DND-41 (cell line): ENCODE measurements at regions not wholly inside any gene's neighbourhood (a gene's known extent, or its start where the extent isn't known, plus 50 kb on each side); places are given as distances from the start of the nearest gene placed in this dataset.

Source experiments
- ATAC-seq: fragments of 200-7000 bp; cut with Tn5 transposase; 3 replicates; pipeline ENCODE4 v1.9.1; 2021; ENCODE audit warnings: low read depth; ENCODE audit not compliant: insufficient read depth
- DNase-seq: peaks from one replicate; pipeline ENCODE4 v3.0.0-alpha.2; 2020
- H2AFZ ChIP-seq: 2 replicates; pipeline ENCODE4 v1.6.0; 2012; ENCODE audit warnings: low read depth, low read length
- H3K27ac ChIP-seq: 2 replicates; pipeline ENCODE4 v1.5.1; 2012; ENCODE audit warnings: low read length, inconsistent platforms
- H3K27me3 ChIP-seq: fragments of 200-600 bp; sonication (generic); 2 replicates; pipeline ENCODE4 v1.6.0; 2012; ENCODE audit warnings: low read length, mild to moderate bottlenecking, inconsistent platforms; ENCODE audit not compliant: insufficient read depth, poor library complexity
- H3K36me3 ChIP-seq: 2 replicates; pipeline ENCODE4 v1.5.1; 2012; ENCODE audit warnings: low read length, inconsistent platforms; ENCODE audit not compliant: insufficient read depth
- H3K4me1 ChIP-seq: 2 replicates; pipeline ENCODE4 v1.5.1; 2012; ENCODE audit warnings: mild to moderate bottlenecking, low read length; ENCODE audit not compliant: insufficient read depth
- H3K4me2 ChIP-seq: 2 replicates; pipeline ENCODE4 v1.6.0; 2012; ENCODE audit warnings: mild to moderate bottlenecking, moderate library complexity, low read length, inconsistent platforms; ENCODE audit not compliant: insufficient read depth
- H3K4me3 ChIP-seq, 2 experiments: fragments of 200-600 bp in 1 of 2; shearing (Covaris generic) in 1 of 2; 2 replicates each; pipeline ENCODE4 v1.5.1; 2012 to 2016; ENCODE audit warnings: inconsistent platforms in 2 of 2, low read length in 2 of 2, mild to moderate bottlenecking in 2 of 2, low read depth in 1 of 2, moderate library complexity in 1 of 2
- H3K79me2 ChIP-seq: 2 replicates; pipeline ENCODE4 v1.6.0; 2012; ENCODE audit warnings: low read length, inconsistent platforms; ENCODE audit not compliant: insufficient read depth
- H3K9ac ChIP-seq: 2 replicates; pipeline ENCODE4 v1.6.0; 2012; ENCODE audit warnings: low read depth, mild to moderate bottlenecking, inconsistent platforms, low read length, moderate library complexity
- H3K9me3 ChIP-seq: 2 replicates; pipeline ENCODE4 v1.5.1; 2012; ENCODE audit warnings: low read length, moderate library complexity, mild to moderate bottlenecking, inconsistent platforms; ENCODE audit not compliant: insufficient read depth, severe bottlenecking
- H4K20me1 ChIP-seq: 2 replicates; pipeline ENCODE4 v1.6.0; 2012; ENCODE audit warnings: low read length; ENCODE audit not compliant: insufficient read depth
- EZH2 ChIP-seq: IDR thresholded peaks from 3 replicates; pipeline ENCODE4 v1.6.1; 2012; ENCODE audit warnings: borderline replicate concordance, low read depth, mild to moderate bottlenecking, moderate library complexity, low read length, inconsistent platforms; ENCODE audit not compliant: severe bottlenecking
- TF ChIP-seq, protein P1 (sequence below): IDR thresholded peaks from 2 replicates; pipeline ENCODE4 v1.5.1; 2012; ENCODE audit warnings: borderline replicate concordance, low read length, moderate library complexity, mild to moderate bottlenecking; ENCODE audit not compliant: poor library complexity, severe bottlenecking; ENCODE audit errors: extremely low read depth

DNA sequence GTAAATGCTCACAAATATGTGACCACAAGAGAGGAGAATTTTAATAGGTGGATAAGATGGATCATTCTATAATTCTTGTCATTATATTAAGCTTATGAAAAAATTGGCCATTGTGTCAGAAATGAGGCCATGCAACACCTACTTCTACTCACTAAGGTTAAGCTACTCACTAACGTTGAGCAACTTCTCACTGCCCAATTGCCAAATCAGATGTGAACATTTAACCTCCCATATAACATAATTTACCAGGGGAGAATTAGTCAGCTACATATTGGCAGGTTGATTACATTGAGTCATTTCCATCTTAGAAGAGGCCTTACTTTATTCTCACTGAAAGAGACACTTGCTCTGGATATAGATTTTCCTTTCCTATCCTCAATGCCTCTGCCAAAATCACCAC lies 211.2 kb upstream of the DGKB start:
- no peak overlapping the region for H3K4me3 ChIP-seq
- peaks cover 4% of the 10 kb centered on the region for H3K9me3 ChIP-seq
- no peak overlapping the region for H2AFZ ChIP-seq
- no peaks in the 10 kb centered on the region for H3K36me3 ChIP-seq
- ATAC-seq (no peak), DNase-seq (no peak)
- no peak overlapping the region for H3K4me2 ChIP-seq
- no peak overlapping the region for H3K9ac ChIP-seq
- TF ChIP-seq EZH2 = no peak
- TF ChIP-seq, protein P1, sequence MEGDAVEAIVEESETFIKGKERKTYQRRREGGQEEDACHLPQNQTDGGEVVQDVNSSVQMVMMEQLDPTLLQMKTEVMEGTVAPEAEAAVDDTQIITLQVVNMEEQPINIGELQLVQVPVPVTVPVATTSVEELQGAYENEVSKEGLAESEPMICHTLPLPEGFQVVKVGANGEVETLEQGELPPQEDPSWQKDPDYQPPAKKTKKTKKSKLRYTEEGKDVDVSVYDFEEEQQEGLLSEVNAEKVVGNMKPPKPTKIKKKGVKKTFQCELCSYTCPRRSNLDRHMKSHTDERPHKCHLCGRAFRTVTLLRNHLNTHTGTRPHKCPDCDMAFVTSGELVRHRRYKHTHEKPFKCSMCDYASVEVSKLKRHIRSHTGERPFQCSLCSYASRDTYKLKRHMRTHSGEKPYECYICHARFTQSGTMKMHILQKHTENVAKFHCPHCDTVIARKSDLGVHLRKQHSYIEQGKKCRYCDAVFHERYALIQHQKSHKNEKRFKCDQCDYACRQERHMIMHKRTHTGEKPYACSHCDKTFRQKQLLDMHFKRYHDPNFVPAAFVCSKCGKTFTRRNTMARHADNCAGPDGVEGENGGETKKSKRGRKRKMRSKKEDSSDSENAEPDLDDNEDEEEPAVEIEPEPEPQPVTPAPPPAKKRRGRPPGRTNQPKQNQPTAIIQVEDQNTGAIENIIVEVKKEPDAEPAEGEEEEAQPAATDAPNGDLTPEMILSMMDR = no peak
- H3K4me1 ChIP-seq = no peaks in the 10 kb centered on the region
- H3K27me3 ChIP-seq = no peaks in the 10 kb centered on the region
- H3K27ac ChIP-seq = no peak overlapping the region
- no peaks in the 10 kb centered on the region for H4K20me1 ChIP-seq
- H3K79me2 ChIP-seq = no peaks in the 10 kb centered on the region

DNA sequence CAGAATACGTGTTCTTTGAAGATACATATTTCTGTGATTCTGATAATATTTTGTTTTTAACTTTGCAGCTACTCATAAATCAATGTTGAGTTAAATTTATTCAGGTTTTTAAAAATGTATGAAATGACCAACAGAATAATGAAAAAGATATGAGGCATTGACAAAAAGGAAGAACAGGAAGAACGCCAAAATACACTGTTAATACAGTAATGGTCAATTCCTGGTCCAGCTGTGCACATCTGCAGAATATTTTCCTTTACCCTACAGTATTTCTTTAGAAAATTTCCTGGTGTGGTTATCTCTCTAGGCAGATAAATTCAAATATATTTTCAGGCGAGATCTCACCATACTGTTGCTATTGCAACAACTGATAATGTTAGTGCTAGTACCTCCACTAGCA lies 203.2 kb upstream of the DGKB start:
- no peak overlapping the region for H3K4me3 ChIP-seq
- no peaks in the 10 kb centered on the region for H3K9me3 ChIP-seq
- no peak overlapping the region for H3K4me2 ChIP-seq
- no peaks in the 10 kb centered on the region for H3K27me3 ChIP-seq
- TF ChIP-seq, protein P1 = no peak
- TF ChIP-seq EZH2 = no peak
- no peak overlapping the region for H3K9ac ChIP-seq
- H4K20me1 ChIP-seq = no peaks in the 10 kb centered on the region
- no peaks in the 10 kb centered on the region for H3K79me2 ChIP-seq
- no peak for ATAC-seq
- DNase-seq = no peak
- H2AFZ ChIP-seq = no peak overlapping the region
- H3K4me1 ChIP-seq = no peaks in the 10 kb centered on the region
- H3K36me3 ChIP-seq = no peaks in the 10 kb centered on the region
- H3K27ac ChIP-seq = no peak overlapping the region

DNA sequence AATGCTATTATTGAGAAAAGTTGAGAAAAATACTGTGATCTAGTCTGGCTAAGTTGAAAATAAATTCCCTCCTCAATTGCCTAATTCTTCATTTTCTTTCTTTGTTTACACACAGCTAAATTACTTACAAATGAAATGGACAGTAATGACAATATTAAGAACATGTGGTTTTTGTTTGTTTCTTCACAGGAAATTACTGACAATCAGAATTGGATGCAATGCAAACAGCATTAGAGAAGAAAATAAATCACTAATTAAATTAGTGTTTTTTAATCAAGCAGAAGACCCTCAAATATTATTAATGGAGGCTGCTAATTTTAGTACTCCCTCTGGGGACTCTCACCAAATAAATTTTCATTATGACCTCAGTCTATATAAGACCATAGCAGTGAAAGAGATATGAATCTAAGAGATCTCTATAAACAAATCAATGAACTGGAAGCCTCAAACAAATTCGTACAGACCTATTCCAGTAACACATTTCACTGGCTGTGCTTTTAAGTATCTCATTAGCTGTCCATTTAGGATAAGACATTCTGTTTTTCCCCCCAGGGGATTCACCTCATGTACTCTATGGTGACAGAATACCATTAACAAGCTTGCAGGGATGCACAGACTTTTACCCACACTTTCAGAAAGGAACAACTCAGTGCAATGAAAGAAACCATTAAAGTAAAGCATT lies 202.0 kb upstream of the DGKB start:
- Histone ChIP-seq H3K4me2 (no peak overlapping the region), H3K9me3 (no peaks in the 10 kb centered on the region), H2AFZ (no peak overlapping the region), H3K36me3 (no peaks in the 10 kb centered on the region), H3K4me1 (no peaks in the 10 kb centered on the region), H3K9ac (no peak overlapping the region), H3K79me2 (no peaks in the 10 kb centered on the region), H4K20me1 (no peaks in the 10 kb centered on the region), H3K27me3 (no peaks in the 10 kb centered on the region), H3K4me3 (no peak overlapping the region), H3K27ac (no peak overlapping the region)
- no peak for TF ChIP-seq EZH2
- TF ChIP-seq, protein P1 = no peak
- no peak for ATAC-seq
- no peak for DNase-seq

DNA sequence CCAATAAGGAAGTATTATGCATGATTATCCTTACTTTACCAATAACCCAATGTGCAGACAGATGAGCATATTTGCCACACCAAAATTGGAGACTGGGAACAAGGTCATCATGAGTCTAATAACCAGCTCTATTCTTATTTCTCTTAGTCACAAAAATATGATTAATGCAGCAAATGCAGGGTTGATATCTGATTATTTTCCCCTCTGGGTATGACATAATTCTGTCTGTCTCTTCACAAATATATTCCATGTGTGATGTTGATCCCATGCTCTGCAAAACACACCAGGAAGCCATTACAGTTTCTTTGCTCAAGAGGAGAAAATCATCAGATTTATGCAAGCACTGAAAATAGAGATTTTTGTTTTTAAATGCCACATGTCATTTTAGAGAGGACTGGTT lies 196.5 kb upstream of the DGKB start:
- ATAC-seq = no peak
- Histone ChIP-seq H3K9ac (no peak overlapping the region), H2AFZ (no peak overlapping the region), H4K20me1 (no peaks in the 10 kb centered on the region), H3K4me3 (no peak overlapping the region), H3K36me3 (no peaks in the 10 kb centered on the region), H3K27ac (no peak overlapping the region), H3K9me3 (no peaks in the 10 kb centered on the region), H3K27me3 (no peaks in the 10 kb centered on the region), H3K4me2 (no peak overlapping the region), H3K4me1 (no peaks in the 10 kb centered on the region), H3K79me2 (no peaks in the 10 kb centered on the region)
- DNase-seq = no peak
- TF ChIP-seq, protein P1 = no peak
- no peak for TF ChIP-seq EZH2
